ENCODE measurements at regions not wholly inside any gene's neighbourhood (a gene's known extent, or its start where the extent isn't known, plus 50 kb on each side); places are given as distances from the start of the nearest gene placed in this dataset.
"Not testable (repeated sequence)": the region's sequence is repeated elsewhere in the genome, so short reads cannot be mapped to it uniquely, and the experiment has no call there.

- TF ChIP-seq CTCF (IDR thresholded peaks at IDR 0.05; ENCODE audit: low read depth, low read length): no peak
- H3K4me3 ChIP-seq (ENCODE audit: low read depth, low read length): no peak overlapping the region
These were observed 150.7 kb downstream of the DLL1 start for GRCh38 chr6:170140129-170140528.

- H3K4me3 ChIP-seq (ENCODE audit: low read depth, low read length): no peak overlapping the region
- no peak for TF ChIP-seq CTCF (IDR thresholded peaks at IDR 0.05; ENCODE audit: low read depth, low read length)
These were observed 151.3 kb downstream of the DLL1 start for GRCh38 chr6:170139531-170139930.

GRCh38 chr6:170139046-170139445, 151.8 kb downstream of the DLL1 start:
- not testable (repeated sequence) for H3K4me3 ChIP-seq (ENCODE audit: low read depth, low read length)

- TF ChIP-seq CTCF (IDR thresholded peaks at IDR 0.05; ENCODE audit: low read depth, low read length): no peak
- H3K4me3 ChIP-seq (ENCODE audit: low read depth, low read length): no peak overlapping the region
These were observed 152.7 kb downstream of the DLL1 start for GRCh38 chr6:170137911-170138910.

- TF ChIP-seq CTCF (IDR thresholded peaks at IDR 0.05; ENCODE audit: low read depth, low read length): no peak
- H3K4me3 ChIP-seq (ENCODE audit: low read depth, low read length): no peak overlapping the region
These were observed 153.5 kb downstream of the DLL1 start for GRCh38 chr6:170137176-170137891.

GRCh38 chr6:170136541-170137175, 154.2 kb downstream of the DLL1 start:
- no peak overlapping the region for H3K4me3 ChIP-seq (ENCODE audit: low read depth, low read length)
- no peak for TF ChIP-seq CTCF (IDR thresholded peaks at IDR 0.05; ENCODE audit: low read depth, low read length)

GRCh38 chr6:170135821-170136471, 154.9 kb downstream of the DLL1 start:
- no peak for TF ChIP-seq CTCF (IDR thresholded peaks at IDR 0.05; ENCODE audit: low read depth, low read length)

More at GRCh38 chr6:170135821-170136471, 154.9 kb downstream of the DLL1 start:
- H3K4me3 ChIP-seq (ENCODE audit: low read depth, low read length): no peak overlapping the region

Measured in WI38 (cell line).